GM20431 (cell line): ENCODE measurements at regions not wholly inside any gene's neighbourhood (a gene's known extent, or its start where the extent isn't known, plus 50 kb on each side); places are given as distances from the start of the nearest gene placed in this dataset.
"Not testable (repeated sequence)": the region's sequence is repeated elsewhere in the genome, so short reads cannot be mapped to it uniquely, and the experiment has no call there.

ENCODE experiments used
- in situ Hi-C: fragments of 300-500 bp; cut with MseI, MboI; formaldehyde crosslinking; loops from one replicate; pipeline ENCODE4 v1.15.0; 2020; ENCODE audit warnings: low sequenced_read_pairs; ENCODE audit not compliant: unreplicated experiment

GRCh38 chr10:83698899-83699298, 440.4 kb upstream of the GHITM start:
- in situ Hi-C loops, result no loop called here

DNA sequence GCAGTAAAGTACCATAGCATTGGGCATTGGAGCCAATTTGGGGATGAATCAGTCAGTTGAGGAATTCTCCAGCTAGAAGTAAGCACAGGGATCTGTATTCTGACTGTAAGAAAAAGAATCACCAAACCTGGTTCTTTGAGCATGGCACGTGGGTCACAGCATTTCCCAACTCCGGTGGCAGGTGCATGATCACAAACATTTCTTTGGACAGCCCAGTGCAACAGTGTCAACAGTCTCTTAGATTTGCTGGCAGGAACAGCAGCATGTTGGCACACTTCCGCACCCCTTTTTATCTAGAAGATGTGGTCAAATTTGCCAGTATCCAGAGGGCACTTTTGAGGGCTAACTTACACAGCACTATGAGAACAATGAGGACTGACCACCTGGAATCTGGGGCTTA, 437.5 kb upstream of the GHITM start:
- in situ Hi-C loops, result no loop called here

DNA sequence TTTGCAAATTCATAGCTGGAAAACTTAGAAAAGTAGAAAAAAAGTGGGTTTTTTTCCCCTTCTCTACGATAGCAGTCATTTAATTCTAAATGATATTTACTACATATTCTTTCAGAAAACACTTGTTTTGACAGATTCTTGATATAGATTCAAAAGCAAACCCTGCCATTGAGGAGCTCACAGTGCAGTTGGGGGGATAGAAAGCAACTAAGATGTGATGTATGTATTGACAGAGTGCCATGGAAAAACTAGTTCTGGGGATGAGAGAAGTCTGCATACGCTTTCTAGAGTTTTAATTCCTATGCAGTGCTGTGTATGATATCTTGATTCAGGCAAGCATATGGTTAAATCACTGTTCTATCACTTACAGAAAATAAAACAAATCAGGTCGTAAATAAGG, 436.6 kb upstream of the GHITM start:
- in situ Hi-C loops, result no loop called here

GRCh38 chr10:83706120-83706519, 433.2 kb upstream of the GHITM start:
- in situ Hi-C loops, result no loop called here

DNA sequence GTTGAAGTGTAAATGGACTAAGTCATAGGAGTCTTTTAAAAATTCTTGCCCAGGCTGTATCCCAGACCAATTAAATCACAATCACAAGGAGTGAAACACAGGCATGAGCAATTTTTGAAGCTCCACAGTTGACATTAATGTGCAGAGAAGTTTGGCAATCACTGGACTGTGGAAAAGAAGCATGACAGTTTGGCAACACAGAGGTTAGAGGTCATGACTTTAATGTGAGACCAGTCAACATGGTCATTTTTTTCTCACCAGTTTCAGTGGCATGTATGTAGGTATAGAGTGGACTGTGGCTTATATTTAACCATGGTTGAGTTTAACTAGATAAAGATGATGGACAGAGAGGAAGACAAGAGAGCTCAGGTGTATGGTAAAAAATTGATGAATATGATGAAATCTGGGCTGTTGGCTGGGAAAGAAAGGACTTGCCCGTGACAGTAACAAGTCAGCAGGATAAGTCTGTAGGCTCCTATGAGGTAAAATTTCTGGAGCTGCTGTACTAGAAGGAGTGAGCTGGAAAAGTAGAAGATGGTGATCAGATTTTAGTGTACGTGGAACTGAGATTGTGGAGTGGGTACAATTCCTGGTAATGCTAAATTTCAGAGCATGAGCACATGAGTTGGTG, 432.2 kb upstream of the GHITM start:
- in situ Hi-C loops, result no loop called here

GRCh38 chr10:83713423-83713822, 425.9 kb upstream of the GHITM start:
- in situ Hi-C loops, result no loop called here

DNA sequence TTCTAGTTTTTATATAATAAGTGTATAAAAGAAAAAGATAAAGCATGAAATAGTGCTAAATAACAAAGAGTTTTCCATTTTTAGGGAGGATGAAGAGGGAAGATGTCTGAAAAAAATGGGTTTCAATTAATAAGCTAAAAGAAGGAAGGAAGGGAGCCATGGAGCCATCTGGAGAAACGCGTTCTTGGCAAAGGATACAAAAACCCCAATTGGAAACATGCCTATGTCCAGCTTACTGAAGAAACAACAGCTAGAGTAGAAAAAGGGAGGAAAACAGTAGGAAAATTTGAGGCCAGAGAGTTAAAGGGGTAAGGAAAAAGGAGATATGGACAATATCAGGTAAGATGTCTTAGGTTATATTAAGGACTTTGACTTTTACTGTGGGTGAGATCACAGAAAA, 416.2 kb upstream of the GHITM start:
- in situ Hi-C loops, result no loop called here

DNA sequence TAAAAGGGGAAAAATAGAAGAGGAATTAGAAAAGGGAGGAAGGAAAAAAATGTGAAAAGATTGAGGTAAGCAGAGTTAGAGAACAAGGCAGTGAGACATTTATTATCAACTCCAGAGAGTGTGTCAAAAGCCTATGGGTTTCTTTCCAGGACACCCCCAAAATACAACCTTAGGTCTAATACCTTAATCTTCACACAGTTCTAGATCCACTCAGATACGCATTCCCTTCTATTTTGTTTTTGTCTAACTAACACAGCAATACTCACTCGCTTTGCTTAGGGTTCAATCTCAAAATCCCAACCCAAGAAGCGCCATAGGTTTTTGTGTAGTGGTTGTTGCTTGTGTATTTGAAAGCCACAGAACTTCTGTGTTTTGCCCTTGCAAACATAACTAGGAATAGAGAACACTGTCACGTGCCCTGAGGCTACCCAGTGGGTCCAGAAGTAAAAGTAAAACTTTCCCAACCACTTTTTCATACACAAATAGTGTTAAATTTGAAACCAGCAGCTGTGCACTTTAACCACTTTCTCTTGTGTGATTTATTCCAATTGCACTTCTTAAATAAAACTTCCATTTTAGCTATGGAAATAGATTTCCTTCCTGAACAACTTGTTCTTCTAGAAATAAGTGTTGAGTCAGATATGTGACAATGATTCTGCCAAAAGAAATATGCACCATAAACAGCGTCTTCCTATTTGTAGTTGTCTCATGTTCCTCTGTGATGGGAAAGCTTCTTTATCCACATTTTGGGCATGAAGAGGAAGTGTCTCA, 414.7 kb upstream of the GHITM start:
- in situ Hi-C loops, result no loop called here

DNA sequence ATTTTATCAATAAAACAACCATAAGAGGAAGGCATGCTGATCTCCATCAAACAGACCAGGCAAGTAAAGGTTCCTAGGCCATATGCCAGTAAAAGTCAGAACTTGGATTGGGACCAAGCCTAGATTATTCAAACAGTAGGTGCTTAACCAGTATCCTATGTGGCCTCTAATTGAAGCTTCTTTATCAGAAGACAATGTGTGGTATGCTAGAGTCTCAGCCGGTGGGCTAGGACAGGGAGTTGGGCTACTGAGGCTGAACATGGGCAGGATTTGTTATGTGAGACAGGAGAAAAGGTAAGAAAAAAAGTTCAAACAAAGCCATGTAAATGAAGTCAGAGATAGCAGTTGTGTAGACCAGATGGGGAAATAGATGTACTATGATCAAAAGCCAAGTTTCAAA, 413.7 kb upstream of the GHITM start:
- in situ Hi-C loops, result no loop called here

DNA sequence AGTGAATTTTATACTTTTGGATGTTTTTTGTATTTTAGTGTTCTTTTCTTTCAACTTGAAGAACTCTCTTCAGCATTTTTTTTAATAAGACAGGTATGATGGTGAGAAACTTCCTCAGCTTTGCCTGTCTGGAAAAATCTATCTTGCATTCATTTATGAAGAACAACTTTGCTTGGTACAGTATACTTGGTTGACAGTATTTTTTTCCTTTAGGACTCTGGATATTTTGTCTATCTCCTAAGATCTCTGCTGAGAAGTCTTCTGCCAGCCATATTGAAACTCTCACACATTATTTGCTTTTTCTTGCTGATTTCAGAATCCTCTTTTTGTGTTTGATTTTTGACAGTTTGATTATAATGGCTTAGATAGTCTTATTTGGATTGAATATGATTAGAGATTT, 405.0 kb upstream of the GHITM start:
- in situ Hi-C loops, result no loop called here

DNA sequence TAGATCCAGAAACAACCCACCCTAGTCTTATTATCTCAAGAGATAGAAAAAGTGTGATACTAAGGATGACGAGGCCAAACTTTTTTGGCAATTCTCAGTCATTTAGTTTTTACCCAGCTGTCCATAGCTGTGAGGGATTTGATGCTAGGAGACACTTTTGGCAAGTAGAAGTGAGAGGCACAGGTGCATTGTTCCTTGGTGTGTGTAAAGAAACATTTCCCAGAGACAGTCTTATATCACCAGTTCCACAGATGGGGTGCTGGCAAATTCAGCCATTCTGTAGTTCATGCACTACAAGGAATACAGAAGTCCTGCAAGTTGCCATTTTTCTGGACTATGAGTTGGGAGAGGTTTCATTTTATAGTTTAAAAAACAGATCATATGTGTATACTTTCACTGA, 403.3 kb upstream of the GHITM start:
- in situ Hi-C loops, result no loop called here

GRCh38 chr10:83750604-83751003, 388.7 kb upstream of the GHITM start:
- in situ Hi-C loops, result no loop called here

DNA sequence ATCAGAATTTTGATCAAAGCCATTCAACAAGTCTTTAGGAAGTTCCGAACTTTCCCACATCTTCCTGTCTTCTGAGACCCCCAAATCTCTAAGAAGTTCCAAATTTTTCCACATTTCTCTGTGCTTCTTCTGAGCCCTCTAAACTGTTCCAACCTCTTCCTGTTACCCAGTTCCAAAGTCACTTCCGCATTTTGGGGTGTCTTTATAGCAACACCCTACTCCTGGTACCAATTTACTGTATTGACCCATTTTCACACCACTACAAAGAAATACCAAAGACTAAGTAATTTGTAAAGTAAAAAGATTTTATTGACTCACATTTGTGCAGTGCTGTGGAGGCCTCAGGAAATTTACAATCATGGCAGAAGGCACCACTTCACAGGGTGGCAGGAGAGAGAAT, 385.8 kb upstream of the GHITM start:
- in situ Hi-C loops, result no loop called here

- in situ Hi-C loops, result no loop called here
Observed at GRCh38 chr10:83754857-83755256, 384.5 kb upstream of the GHITM start.

GRCh38 chr10:83760142-83760541, 379.2 kb upstream of the GHITM start:
- in situ Hi-C loops, result no loop called here

DNA sequence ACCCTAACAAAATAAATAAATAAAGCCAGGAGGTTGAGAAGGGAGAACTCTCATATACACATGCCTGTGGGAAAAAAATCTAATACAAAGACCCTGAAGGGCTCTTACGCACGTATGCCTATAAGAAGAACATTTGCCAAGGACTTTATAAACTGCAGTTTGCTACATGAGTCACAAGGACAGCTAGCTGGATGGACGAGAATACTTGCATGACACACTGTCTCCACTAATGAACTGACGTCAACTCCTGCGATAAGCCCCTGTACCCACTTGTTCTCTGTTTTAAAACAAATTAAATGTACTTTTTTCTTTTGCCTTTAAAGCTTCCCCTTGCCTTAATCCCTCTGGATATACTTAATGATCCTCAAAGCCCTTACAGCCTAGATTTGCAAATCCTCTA, 374.6 kb upstream of the GHITM start:
- in situ Hi-C loops, result no loop called here

DNA sequence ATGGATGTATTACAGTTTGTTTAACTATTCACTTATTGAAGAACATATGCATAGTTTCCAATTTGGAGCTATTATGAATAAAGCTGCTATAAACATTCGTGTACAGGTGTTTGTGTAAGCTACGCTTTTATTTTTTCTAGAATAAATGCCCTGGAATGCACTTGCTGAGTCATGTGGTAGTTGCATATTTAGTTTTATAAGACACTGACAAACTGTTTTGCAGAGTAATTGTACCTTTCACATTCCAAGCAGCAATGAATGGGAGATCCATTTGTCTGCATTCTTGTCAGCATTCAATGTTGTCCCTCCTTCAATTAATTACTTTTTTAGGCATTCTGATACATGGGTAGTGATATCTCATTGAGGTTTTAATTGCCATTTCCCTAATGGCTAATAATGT, 373.6 kb upstream of the GHITM start:
- in situ Hi-C loops, result no loop called here

GRCh38 chr10:83769281-83769820, 370.0 kb upstream of the GHITM start:
- in situ Hi-C loops, result no loop called here

DNA sequence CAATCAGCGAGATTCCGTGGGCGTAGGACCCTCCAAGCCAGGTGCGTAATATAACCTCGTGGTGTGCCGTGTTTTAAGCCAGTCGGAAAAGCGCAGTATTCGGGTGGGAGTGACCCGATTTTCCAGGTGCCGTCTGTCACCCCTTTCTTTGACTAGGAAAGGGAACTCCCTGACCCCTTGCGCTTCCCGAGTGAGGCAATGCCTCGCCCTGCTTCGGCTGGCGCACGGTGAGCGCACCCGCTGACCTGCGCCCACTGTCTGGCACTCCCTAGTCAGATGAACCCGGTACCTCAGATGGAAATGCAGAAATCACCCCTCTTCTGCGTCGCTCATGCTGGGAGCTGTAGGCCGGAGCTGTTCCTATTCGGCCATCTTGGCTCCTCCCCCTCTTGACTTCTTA, 352.6 kb upstream of the GHITM start:
- in situ Hi-C loops, result not testable (repeated sequence)

GRCh38 chr10:83801983-83802382, 337.3 kb upstream of the GHITM start:
- in situ Hi-C loops, result no loop called here

GRCh38 chr10:83806717-83807116, 332.6 kb upstream of the GHITM start:
- in situ Hi-C loops, result no loop called here

DNA sequence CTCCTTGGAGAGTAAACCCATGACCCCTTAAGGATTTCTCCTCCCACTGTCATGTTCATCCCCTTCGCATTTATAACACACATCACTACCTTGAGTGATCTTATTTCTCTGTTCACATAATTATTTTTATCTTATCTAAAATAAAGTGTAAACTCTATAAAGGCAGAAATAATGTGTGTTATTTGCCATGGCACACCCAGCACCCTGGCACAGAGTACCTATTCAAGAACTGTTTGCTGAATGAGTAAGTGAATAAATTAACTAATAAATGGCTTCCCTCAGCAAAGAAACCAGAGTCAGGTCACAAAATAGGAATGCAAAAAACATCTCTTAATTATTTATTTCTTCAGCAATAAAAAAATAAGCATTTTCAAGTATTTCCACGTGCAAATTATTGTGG, 330.3 kb upstream of the GHITM start:
- in situ Hi-C loops, result no loop called here
